ENCODE measurements at regions not wholly inside any gene's neighbourhood (a gene's known extent, or its start where the extent isn't known, plus 50 kb on each side); places are given as distances from the start of the nearest gene placed in this dataset.

GRCh38 chr4:115575851-115576250, 462.4 kb upstream of the NDST4 start:
- 66 to 81% (median 70%) methylated on average over 1 of the region's 1 CpG for WGBS, 5 donors
- peaks cover 0 to 34% (median 17%) of the 10 kb centered on the region in 8 donors for H3K9me3 ChIP-seq
- H3K4me1 ChIP-seq, result no peaks in the 10 kb centered on the region
- TF ChIP-seq POLR2AphosphoS5 (IDR thresholded peaks at IDR 0.05) (no peak), POLR2A (IDR thresholded peaks at IDR 0.05) (no peak), CTCF (IDR thresholded peaks at IDR 0.05 in 8 of 11, conservative IDR thresholded peaks at IDR 0.05 in 3 of 11) (no peak)
- H3K27me3 ChIP-seq (replicated peaks in 1 of 7), result no peaks in the 10 kb centered on the region
- no peak for DNase-seq
- intact Hi-C loops (cut with DNase I; ENCODE audit: low total_unique reads), result no loop called here
- H3K4me3 ChIP-seq, result no peak overlapping the region
- no peaks in the 10 kb centered on the region for H3K36me3 ChIP-seq
- no peak overlapping the region for H3K27ac ChIP-seq

GRCh38 chr4:115562506-115562905, 449.1 kb upstream of the NDST4 start:
- 17 to 30% (median 18%) methylated on average over 2 of the region's 2 CpGs for WGBS, 5 donors
- intact Hi-C loops (cut with DNase I; ENCODE audit: low total_unique reads), result no loop called here
- no peaks in the 10 kb centered on the region for H3K4me1 ChIP-seq
- no peaks in the 10 kb centered on the region for H3K9me3 ChIP-seq
- no peak overlapping the region for H3K27ac ChIP-seq
- no peaks in the 10 kb centered on the region for H3K36me3 ChIP-seq
- no peak overlapping the region for H3K4me3 ChIP-seq
- no peaks in the 10 kb centered on the region for H3K27me3 ChIP-seq (replicated peaks in 1 of 7)
- TF ChIP-seq POLR2AphosphoS5 (IDR thresholded peaks at IDR 0.05) (no peak), POLR2A (IDR thresholded peaks at IDR 0.05) (no peak), CTCF (IDR thresholded peaks at IDR 0.05 in 8 of 11, conservative IDR thresholded peaks at IDR 0.05 in 3 of 11) (no peak)
- no peak for DNase-seq

- no peaks in the 10 kb centered on the region for H3K4me1 ChIP-seq
- H3K36me3 ChIP-seq, result no peaks in the 10 kb centered on the region
- no peak overlapping the region for H3K27ac ChIP-seq
- H3K27me3 ChIP-seq (replicated peaks in 1 of 7), result no peaks in the 10 kb centered on the region
- WGBS, 5 donors, result 75 to 93% (median 83%) methylated on average over 2 of the region's 2 CpGs
- no peaks in the 10 kb centered on the region for H3K9me3 ChIP-seq
- no peak for DNase-seq
- intact Hi-C loops (cut with DNase I; ENCODE audit: low total_unique reads), result no loop called here
- TF ChIP-seq POLR2AphosphoS5 (IDR thresholded peaks at IDR 0.05), result no peak
- TF ChIP-seq CTCF (IDR thresholded peaks at IDR 0.05 in 8 of 11, conservative IDR thresholded peaks at IDR 0.05 in 3 of 11), result no peak
- TF ChIP-seq POLR2A (IDR thresholded peaks at IDR 0.05), result no peak
- no peak overlapping the region for H3K4me3 ChIP-seq
Measured at GRCh38 chr4:115548123-115548522, 434.7 kb upstream of the NDST4 start.

- Histone ChIP-seq H3K4me3 (no peak overlapping the region), H3K4me1 (no peaks in the 10 kb centered on the region), H3K9me3 (no peaks in the 10 kb centered on the region), H3K27ac (no peak overlapping the region), H3K27me3 (replicated peaks in 1 of 7) (no peaks in the 10 kb centered on the region), H3K36me3 (no peaks in the 10 kb centered on the region)
- intact Hi-C loops (cut with DNase I; ENCODE audit: low total_unique reads), result no loop called here
- WGBS, 5 donors, result 39 to 54% (median 52%) methylated on average over 2 of the region's 2 CpGs
- TF ChIP-seq POLR2A (IDR thresholded peaks at IDR 0.05) (no peak), POLR2AphosphoS5 (IDR thresholded peaks at IDR 0.05) (no peak), CTCF (IDR thresholded peaks at IDR 0.05 in 8 of 11, conservative IDR thresholded peaks at IDR 0.05 in 3 of 11) (no peak)
- DNase-seq, result no peak
Measured at GRCh38 chr4:115537387-115537786, 424.0 kb upstream of the NDST4 start.
